DND-41 (cell line): ENCODE measurements at regions not wholly inside any gene's neighbourhood (a gene's known extent, or its start where the extent isn't known, plus 50 kb on each side); places are given as distances from the start of the nearest gene placed in this dataset.
A peak's percentile ranks its signal among the peaks of the same experiment; 100 is the strongest.

ENCODE experiments used
- ATAC-seq: fragments of 200-7000 bp; cut with Tn5 transposase; 3 replicates; pipeline ENCODE4 v1.9.1; 2021; ENCODE audit warnings: low read depth; ENCODE audit not compliant: insufficient read depth
- DNase-seq: peaks from one replicate; pipeline ENCODE4 v3.0.0-alpha.2; 2020
- H2AFZ ChIP-seq: 2 replicates; pipeline ENCODE4 v1.6.0; 2012; ENCODE audit warnings: low read depth, low read length
- H3K27ac ChIP-seq: 2 replicates; pipeline ENCODE4 v1.5.1; 2012; ENCODE audit warnings: low read length, inconsistent platforms
- H3K27me3 ChIP-seq: fragments of 200-600 bp; sonication (generic); 2 replicates; pipeline ENCODE4 v1.6.0; 2012; ENCODE audit warnings: low read length, mild to moderate bottlenecking, inconsistent platforms; ENCODE audit not compliant: insufficient read depth, poor library complexity
- H3K36me3 ChIP-seq: 2 replicates; pipeline ENCODE4 v1.5.1; 2012; ENCODE audit warnings: low read length, inconsistent platforms; ENCODE audit not compliant: insufficient read depth
- H3K4me1 ChIP-seq: 2 replicates; pipeline ENCODE4 v1.5.1; 2012; ENCODE audit warnings: mild to moderate bottlenecking, low read length; ENCODE audit not compliant: insufficient read depth
- H3K4me2 ChIP-seq: 2 replicates; pipeline ENCODE4 v1.6.0; 2012; ENCODE audit warnings: mild to moderate bottlenecking, moderate library complexity, low read length, inconsistent platforms; ENCODE audit not compliant: insufficient read depth
- H3K4me3 ChIP-seq, 2 experiments: fragments of 200-600 bp in 1 of 2; shearing (Covaris generic) in 1 of 2; 2 replicates each; pipeline ENCODE4 v1.5.1; 2012 to 2016; ENCODE audit warnings: inconsistent platforms in 2 of 2, low read length in 2 of 2, mild to moderate bottlenecking in 2 of 2, low read depth in 1 of 2, moderate library complexity in 1 of 2
- H3K79me2 ChIP-seq: 2 replicates; pipeline ENCODE4 v1.6.0; 2012; ENCODE audit warnings: low read length, inconsistent platforms; ENCODE audit not compliant: insufficient read depth
- H3K9ac ChIP-seq: 2 replicates; pipeline ENCODE4 v1.6.0; 2012; ENCODE audit warnings: low read depth, mild to moderate bottlenecking, inconsistent platforms, low read length, moderate library complexity
- H3K9me3 ChIP-seq: 2 replicates; pipeline ENCODE4 v1.5.1; 2012; ENCODE audit warnings: low read length, moderate library complexity, mild to moderate bottlenecking, inconsistent platforms; ENCODE audit not compliant: insufficient read depth, severe bottlenecking
- H4K20me1 ChIP-seq: 2 replicates; pipeline ENCODE4 v1.6.0; 2012; ENCODE audit warnings: low read length; ENCODE audit not compliant: insufficient read depth
- CTCF ChIP-seq: IDR thresholded peaks from 2 replicates; pipeline ENCODE4 v1.5.1; 2012; ENCODE audit warnings: borderline replicate concordance, low read length, moderate library complexity, mild to moderate bottlenecking; ENCODE audit not compliant: poor library complexity, severe bottlenecking; ENCODE audit errors: extremely low read depth
- EZH2 ChIP-seq: IDR thresholded peaks from 3 replicates; pipeline ENCODE4 v1.6.1; 2012; ENCODE audit warnings: borderline replicate concordance, low read depth, mild to moderate bottlenecking, moderate library complexity, low read length, inconsistent platforms; ENCODE audit not compliant: severe bottlenecking

GRCh38 chr3:31002730-31003129, 108.3 kb upstream of the GADL1 start:
- TF ChIP-seq EZH2 = no peak
- no peak for TF ChIP-seq CTCF
- Histone ChIP-seq H3K4me3 (no peak overlapping the region), H4K20me1 (no peaks in the 10 kb centered on the region), H3K27me3 (no peaks in the 10 kb centered on the region), H3K79me2 (no peaks in the 10 kb centered on the region), H3K9ac (no peak overlapping the region), H3K27ac (no peak overlapping the region), H3K9me3 (no peaks in the 10 kb centered on the region), H2AFZ (no peak overlapping the region), H3K4me1 (no peaks in the 10 kb centered on the region), H3K4me2 (no peak overlapping the region), H3K36me3 (no peaks in the 10 kb centered on the region)
- ATAC-seq (no peak), DNase-seq (no peak)

GRCh38 chr3:31004025-31004678, 109.7 kb upstream of the GADL1 start:
- Histone ChIP-seq H3K27me3 (no peaks in the 10 kb centered on the region), H3K27ac (no peak overlapping the region)

GRCh38 chr3:31008994-31009393, 114.5 kb upstream of the GADL1 start:
- H3K4me1 ChIP-seq = peaks cover 6% of the 10 kb centered on the region
- H3K36me3 ChIP-seq = no peaks in the 10 kb centered on the region
- no peak for DNase-seq
- no peaks in the 10 kb centered on the region for H3K27me3 ChIP-seq
- H2AFZ ChIP-seq = no peak overlapping the region
- H3K4me2 ChIP-seq = no peak overlapping the region
- no peaks in the 10 kb centered on the region for H3K79me2 ChIP-seq
- H3K9me3 ChIP-seq = no peaks in the 10 kb centered on the region
- H3K9ac ChIP-seq = no peak overlapping the region
- no peak overlapping the region for H3K4me3 ChIP-seq
- TF ChIP-seq CTCF = no peak
- no peak for TF ChIP-seq EZH2
- ATAC-seq = no peak
- no peaks in the 10 kb centered on the region for H4K20me1 ChIP-seq
- no peak overlapping the region for H3K27ac ChIP-seq

More at GRCh38 chr3:31004025-31004678, 109.7 kb upstream of the GADL1 start:
- no peak for DNase-seq
- peak; percentile 50; the same call in 1 of the 3 replicates for ATAC-seq
- TF ChIP-seq CTCF = no peak
- TF ChIP-seq EZH2 = no peak
- Histone ChIP-seq H3K9me3 (no peaks in the 10 kb centered on the region), H3K4me2 (no peak overlapping the region), H2AFZ (no peak overlapping the region), H3K79me2 (no peaks in the 10 kb centered on the region), H3K9ac (no peak overlapping the region), H3K4me3 (no peak overlapping the region), H4K20me1 (no peaks in the 10 kb centered on the region), H3K4me1 (no peaks in the 10 kb centered on the region), H3K36me3 (no peaks in the 10 kb centered on the region)
